Loucy (cell line): ENCODE measurements at regions not wholly inside any gene's neighbourhood (a gene's known extent, or its start where the extent isn't known, plus 50 kb on each side); places are given as distances from the start of the nearest gene placed in this dataset.

ENCODE experiments used
- EZH2phosphoT487 ChIP-seq: fragments of 200-600 bp; IDR thresholded peaks from 2 replicates; pipeline ENCODE4 v1.6.1; 2018; ENCODE audit warnings: antibody characterized with exemption, mild to moderate bottlenecking, moderate library complexity, borderline replicate concordance
- TF ChIP-seq, protein P1 (sequence below): fragments of 200-600 bp; sonication (generic); conservative IDR thresholded peaks from 2 replicates; pipeline ENCODE4 v1.5.1; 2014; ENCODE audit warnings: mild to moderate bottlenecking, antibody characterized with exemption, low read length

DNA sequence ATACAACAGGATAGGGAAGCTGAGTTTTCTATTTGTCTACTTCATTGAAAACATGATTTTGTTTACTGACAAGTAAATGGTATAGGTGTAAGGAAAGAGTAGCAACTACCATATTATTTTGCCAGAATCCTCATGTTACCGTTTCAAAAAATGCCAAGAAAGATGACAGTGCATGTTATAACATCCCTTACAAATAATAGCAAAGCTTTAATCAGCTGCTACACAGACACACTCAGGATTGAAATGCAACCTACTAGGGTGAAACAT, 331.5 kb downstream of the CHRM3 start:
- TF ChIP-seq, protein P1, sequence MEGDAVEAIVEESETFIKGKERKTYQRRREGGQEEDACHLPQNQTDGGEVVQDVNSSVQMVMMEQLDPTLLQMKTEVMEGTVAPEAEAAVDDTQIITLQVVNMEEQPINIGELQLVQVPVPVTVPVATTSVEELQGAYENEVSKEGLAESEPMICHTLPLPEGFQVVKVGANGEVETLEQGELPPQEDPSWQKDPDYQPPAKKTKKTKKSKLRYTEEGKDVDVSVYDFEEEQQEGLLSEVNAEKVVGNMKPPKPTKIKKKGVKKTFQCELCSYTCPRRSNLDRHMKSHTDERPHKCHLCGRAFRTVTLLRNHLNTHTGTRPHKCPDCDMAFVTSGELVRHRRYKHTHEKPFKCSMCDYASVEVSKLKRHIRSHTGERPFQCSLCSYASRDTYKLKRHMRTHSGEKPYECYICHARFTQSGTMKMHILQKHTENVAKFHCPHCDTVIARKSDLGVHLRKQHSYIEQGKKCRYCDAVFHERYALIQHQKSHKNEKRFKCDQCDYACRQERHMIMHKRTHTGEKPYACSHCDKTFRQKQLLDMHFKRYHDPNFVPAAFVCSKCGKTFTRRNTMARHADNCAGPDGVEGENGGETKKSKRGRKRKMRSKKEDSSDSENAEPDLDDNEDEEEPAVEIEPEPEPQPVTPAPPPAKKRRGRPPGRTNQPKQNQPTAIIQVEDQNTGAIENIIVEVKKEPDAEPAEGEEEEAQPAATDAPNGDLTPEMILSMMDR: no peak
- no peak for TF ChIP-seq EZH2phosphoT487
